CD4-positive, alpha-beta T cell treated with Interleukin-15 for 1 hour (primary cell): ENCODE measurements at regions not wholly inside any gene's neighbourhood (a gene's known extent, or its start where the extent isn't known, plus 50 kb on each side); places are given as distances from the start of the nearest gene placed in this dataset.
"Not testable (repeated sequence)": the region's sequence is repeated elsewhere in the genome, so short reads cannot be mapped to it uniquely, and the experiment has no call there.

Experiments used
- DNase-seq: peaks from one replicate; pipeline ENCODE4 v3.0.0-alpha.2; 2020

GRCh38 chrX:67213686-67214085 lies 330.1 kb upstream of the AR start:
- DNase-seq = not testable (repeated sequence)

- no peak for DNase-seq
Observed at GRCh38 chrX:67207912-67208311, 335.9 kb upstream of the AR start.

DNA sequence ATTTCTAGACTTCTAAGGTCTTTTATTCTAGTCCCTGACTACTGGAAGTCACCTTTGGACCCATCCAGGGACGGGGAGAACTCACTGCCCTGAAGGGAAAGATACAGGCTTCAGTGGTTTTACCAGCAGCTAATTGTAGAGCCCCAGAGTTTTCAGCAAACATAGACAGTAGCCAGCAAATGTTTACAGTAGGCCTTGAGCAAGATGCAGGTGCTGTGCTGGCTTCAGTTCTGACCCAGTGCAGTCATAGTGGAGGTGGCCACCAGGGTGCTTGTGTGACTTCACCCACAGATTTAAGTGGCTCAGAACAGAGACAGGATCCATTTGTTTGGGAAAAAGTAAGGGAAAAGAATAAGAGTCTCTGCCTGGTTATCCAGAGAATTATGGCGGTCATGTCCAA lies 384.4 kb upstream of the AR start:
- DNase-seq = no peak

DNA sequence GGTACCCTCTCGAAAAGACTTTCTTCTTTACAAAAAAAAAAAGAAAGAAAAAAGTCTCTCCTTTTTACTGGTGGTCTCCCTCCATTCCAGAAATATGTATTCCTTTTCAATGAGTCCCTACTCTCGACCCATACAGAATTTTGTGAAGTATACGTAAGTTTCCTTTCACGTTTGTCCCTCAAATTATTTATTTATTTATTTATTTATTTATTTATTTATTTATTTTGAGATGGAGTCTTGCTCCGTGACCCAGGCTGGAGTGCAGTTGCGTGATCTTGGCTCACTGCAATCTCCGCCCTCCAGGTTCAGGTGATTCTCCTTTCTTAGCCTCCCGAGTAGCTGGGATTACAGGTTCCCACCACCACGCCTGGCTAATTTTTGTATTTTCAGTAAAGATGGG lies 429.2 kb upstream of the AR start:
- no peak for DNase-seq

GRCh38 chrX:67105758-67106116 lies 438.1 kb upstream of the AR start:
- no peak for DNase-seq

- DNase-seq = no peak
Observed at GRCh38 chrX:67104982-67105757, 438.7 kb upstream of the AR start.

- DNase-seq = no peak
Observed at GRCh38 chrX:67100031-67100884, 443.6 kb upstream of the AR start.

DNA sequence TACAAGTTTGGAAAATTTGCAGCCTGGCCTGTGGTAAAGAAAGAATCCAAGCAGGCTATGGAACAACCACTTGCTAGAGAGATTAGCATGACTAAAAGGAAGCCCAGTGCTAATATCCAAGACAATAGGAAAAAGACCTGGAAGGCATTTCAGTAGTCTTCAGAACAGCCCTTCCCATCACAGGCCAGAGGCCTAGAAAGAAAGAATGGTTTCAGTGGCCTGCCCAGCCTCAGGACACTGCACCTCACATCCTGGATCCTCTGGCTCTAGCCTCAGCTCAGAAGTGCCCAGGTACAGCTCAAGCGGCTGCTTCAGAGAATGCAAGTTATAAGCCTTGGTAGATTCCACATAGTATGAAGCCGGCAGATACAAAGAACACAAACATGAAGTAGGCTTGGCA lies 449.8 kb upstream of the AR start:
- no peak for DNase-seq

- no peak for DNase-seq
Observed at GRCh38 chrX:67050760-67051159, 411.9 kb upstream of the EDA2R start.

DNA sequence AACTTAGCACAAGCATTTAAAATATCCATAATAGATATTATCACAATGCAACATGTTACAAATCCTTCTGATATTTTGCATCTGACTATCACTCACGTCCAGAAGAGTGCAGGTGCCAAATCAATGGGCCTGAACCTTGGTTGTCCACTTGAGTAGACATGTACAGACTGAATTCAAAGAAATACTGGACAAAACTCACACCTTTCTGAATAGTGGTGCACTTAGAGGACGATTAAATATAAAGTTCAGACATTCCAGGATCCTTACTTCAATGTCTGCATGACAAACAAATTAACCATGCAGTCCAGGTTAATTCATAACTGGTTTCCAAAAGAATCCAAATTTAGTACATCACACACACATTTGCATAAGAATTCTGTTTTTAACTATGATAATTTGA lies 406.0 kb upstream of the EDA2R start:
- no peak for DNase-seq

DNA sequence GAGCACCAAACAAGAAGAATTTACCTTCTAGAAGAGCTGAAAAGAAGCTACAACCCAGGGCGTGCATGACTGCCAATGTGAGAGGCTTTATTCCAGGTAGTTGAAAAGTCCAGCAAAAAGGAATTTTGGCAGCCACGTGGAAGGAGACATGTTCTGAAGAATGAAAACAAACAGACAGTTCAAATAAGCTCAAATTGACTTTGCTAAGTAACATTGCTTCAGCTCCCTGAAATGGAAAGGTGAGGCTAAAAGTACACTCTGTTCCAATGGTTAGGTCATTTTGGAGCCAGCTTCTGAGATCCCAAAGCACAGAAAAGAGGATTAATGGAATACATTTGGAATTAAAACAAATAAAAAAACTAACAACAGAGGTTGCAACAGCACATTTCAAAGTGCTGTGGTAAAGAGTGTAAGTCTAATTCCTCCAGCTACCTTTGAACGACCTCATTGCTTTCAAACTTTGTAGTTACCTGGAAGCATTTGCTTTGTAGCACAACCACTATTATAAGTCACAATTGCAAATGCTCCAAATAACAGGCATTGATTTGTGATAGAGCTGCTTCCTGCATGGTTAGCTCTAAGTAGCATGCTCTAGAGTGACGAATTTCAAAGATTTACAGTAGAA lies 405.3 kb upstream of the EDA2R start:
- no peak for DNase-seq

GRCh38 chrX:67004451-67004850 lies 365.6 kb upstream of the EDA2R start:
- DNase-seq = no peak

DNA sequence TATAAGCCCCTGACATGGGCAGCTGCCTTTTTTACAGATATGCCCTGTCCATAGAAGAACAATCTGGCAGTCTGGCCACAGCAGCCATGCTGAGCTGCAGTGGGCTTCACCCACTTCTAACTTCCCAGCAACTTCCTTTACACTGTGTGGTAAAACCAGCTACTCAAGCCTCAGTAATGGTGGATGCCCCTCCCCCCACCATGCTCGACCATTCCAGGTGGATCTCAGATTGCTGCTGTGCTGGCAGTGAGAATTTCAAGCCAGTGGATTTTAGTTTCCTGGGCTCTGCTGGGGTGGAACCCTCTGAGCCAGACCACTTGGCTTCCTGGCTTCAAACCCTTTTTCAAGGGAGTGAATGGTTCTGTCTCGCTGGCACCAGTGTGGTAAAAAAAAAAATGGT lies 355.9 kb upstream of the EDA2R start:
- no peak for DNase-seq

DNA sequence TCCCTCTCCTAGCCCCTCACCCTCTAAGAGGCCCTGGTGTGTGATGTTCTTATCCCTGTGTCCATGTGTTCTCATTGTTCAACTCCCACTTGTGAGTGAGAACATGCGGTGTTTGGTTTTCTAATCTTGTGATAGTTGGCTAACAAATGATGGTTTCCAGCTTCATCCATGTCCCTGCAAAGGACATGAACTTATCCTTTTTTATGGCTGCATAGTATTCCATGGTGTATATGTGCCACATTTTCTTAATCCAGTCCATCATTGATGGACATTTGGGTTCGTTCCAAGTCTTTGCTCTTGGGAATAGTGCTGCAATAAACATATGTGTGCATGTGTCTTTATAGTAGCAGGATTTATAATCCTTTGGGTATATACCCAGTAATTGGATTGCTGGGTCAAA lies 353.2 kb upstream of the EDA2R start:
- not testable (repeated sequence) for DNase-seq

- no peak for DNase-seq
Observed at GRCh38 chrX:66988331-66988730, 349.5 kb upstream of the EDA2R start.

- no peak for DNase-seq
Observed at GRCh38 chrX:66961665-66962064, 322.8 kb upstream of the EDA2R start.

DNA sequence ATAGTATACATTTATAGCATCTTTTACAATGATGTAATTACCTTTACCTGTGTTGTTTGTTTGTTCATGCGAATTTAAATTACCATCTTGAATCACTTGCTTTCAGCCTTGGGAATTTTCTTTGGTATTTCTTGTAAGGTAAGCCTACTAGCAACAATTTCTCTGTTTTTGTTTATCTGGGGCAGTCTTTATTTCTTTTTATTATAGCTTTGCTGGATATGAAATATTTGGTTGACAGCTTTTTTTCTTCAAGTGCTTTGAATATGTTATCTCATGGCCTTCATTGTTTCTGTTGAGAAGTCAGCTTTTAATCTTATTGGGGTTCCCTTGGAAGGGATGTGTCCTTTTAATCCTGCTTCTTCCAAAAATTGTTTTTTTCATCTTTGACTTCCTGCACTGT lies 292.8 kb upstream of the EDA2R start:
- no peak for DNase-seq

DNA sequence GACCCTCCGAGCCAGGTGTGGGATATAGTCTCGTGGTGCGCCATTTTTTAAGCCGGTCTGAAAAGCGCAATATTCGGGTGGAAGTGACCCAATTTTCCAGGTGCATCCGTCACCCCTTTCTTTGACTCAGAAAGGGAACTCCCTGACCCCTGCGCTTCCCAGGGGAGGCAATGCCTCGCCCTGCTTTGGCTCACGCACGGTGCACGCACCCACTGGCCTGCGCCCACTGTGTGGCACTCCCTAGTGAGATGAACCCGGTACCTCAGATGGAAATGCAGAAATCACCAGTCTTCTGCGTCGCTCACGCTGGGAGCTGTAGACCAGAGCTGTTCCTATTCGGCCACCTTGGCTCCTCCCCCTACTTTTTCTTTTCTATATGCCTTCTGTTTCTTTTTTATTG lies 291.6 kb upstream of the EDA2R start:
- DNase-seq = not testable (repeated sequence)

- no peak for DNase-seq
Observed at GRCh38 chrX:66920296-66920695, 281.4 kb upstream of the EDA2R start.

DNA sequence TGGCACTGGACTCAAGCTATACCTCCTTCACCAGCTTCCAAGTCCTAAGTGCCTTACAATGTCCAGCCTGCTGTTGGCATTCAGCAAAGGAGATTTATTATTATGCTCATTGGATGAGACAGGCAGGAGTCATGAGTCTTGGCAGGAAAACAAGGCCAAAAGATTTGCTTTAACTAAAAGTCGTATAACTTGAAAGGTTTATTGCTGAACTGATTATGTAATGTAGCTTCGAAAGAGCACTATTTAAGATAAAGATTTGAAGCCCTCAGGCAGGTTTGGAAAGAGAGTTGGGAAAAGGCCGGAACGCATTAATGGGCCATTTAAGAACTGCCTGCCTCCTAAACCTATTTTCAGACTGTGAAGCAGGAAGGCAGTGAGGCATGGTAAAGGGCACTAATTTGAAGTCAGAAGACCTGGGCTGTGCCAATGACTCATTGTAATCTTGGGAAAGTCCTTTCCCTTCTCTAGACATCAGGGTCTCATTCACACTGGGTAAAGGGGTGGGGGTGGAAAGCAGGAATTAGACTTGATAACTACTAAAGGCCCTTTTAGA lies 280.5 kb upstream of the EDA2R start:
- no peak for DNase-seq

GRCh38 chrX:66918511-66918910 lies 279.6 kb upstream of the EDA2R start:
- DNase-seq = no peak

- no peak for DNase-seq
Observed at GRCh38 chrX:66915893-66916292, 277.0 kb upstream of the EDA2R start.

DNA sequence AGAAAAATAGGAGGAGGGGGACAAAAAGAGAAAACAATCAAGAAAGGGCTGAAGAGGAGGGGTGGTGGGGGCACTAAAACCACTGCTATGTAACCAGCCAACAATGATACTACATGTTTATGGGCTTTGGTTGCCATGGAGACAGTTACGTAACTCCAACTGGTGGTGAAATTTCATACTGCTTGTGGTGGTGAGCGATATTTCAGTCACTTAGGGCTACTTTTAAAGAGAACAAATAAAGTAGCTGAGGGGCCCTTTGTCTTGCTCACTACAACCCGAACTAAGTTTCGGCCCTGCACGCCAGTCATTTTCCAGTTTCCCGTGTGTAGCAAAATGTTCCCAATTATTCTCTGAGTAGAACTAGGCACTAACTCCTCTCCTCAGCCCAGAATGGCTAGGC lies 275.2 kb upstream of the EDA2R start:
- no peak for DNase-seq

DNA sequence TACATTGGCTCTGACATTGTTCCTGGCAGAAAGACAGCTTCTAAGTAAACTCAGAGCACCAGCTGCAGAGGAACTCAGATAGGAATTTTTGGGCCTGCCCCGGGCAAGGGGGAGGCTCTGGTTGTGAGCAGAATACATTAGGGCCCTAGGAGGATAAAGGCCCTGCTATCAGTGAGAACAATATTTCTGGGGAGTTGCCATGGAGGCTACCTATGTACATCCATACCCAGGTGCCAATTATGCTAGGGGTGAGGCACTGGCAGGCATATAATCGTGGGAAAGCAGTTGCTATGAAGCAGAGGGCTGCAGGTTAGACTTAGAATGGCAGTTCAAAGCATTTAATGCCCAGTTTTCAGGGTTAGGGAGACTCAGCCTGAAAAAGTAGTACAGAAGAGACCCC lies 273.5 kb upstream of the EDA2R start:
- DNase-seq = no peak
